Eye (tissue), 1 donor: ENCODE measurements at regions not wholly inside any gene's neighbourhood (a gene's known extent, or its start where the extent isn't known, plus 50 kb on each side); places are given as distances from the start of the nearest gene placed in this dataset.
"Not testable (repeated sequence)": the region's sequence is repeated elsewhere in the genome, so short reads cannot be mapped to it uniquely, and the experiment has no call there.

Experiments
- DNase-seq: peaks from one replicate; pipeline ENCODE4 v3.0.0-alpha.2; 2015

DNA sequence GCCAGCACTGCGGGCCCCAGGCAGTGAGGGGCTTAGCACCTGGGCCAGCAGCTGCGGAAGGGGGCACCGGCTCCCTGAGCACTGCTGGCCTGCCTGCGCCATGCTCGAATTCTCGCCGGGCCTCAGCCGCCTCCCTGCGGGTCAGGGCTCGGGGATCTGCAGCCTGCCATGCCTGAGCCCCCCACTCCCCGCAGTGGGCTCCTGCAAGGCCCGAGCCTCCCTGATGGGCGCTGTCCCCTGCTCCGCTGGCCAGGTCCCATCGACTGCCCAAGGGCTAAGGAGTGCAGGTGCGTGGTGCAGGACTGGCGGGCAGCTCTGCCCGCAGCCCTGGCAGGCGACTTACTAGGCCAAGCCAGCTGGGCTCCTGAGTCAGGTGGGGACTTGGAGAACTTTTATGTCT, 133.3 kb upstream of the LMNTD1 start:
- no peak for DNase-seq

- DNase-seq: no peak
These were observed 134.1 kb upstream of the LMNTD1 start for GRCh38 chr12:25687226-25687625.

DNA sequence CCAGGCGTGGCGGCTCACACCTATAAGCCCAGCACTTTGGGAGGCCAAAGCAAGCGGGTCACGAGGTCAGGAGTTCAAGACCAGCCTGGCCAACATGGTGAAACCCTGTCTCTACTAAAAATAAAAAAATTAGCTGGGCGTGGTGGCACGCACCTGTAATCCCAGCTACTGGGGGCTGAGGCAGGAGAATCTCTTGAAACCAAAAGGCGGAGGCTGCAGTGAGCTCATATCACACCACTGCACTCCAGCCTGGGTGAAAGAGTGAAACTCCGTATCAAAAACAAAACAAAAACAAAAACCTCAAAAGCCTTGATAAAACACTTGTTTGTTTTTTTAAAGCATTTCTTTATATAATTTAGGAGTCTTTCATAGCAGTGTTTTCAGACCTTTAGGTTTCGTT, 135.8 kb upstream of the LMNTD1 start:
- DNase-seq: not testable (repeated sequence)

- peak; percentile 63 for DNase-seq
These were observed 137.0 kb upstream of the LMNTD1 start for GRCh38 chr12:25689996-25690501.

- no peak for DNase-seq
These were observed 138.1 kb upstream of the LMNTD1 start for GRCh38 chr12:25690996-25691864.

DNA sequence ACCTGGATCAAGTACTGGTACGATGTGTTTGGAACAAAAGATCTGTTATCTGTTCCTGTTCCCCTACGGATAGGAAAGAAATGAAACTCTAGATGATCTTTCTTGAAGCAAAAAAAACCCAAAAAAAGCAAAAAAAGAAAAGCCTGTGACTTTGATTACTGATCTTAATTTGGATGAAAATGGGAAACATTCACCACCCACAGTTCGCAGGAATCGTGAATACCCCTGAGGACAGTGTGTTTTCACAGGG, 138.7 kb upstream of the LMNTD1 start:
- DNase-seq: no peak

DNA sequence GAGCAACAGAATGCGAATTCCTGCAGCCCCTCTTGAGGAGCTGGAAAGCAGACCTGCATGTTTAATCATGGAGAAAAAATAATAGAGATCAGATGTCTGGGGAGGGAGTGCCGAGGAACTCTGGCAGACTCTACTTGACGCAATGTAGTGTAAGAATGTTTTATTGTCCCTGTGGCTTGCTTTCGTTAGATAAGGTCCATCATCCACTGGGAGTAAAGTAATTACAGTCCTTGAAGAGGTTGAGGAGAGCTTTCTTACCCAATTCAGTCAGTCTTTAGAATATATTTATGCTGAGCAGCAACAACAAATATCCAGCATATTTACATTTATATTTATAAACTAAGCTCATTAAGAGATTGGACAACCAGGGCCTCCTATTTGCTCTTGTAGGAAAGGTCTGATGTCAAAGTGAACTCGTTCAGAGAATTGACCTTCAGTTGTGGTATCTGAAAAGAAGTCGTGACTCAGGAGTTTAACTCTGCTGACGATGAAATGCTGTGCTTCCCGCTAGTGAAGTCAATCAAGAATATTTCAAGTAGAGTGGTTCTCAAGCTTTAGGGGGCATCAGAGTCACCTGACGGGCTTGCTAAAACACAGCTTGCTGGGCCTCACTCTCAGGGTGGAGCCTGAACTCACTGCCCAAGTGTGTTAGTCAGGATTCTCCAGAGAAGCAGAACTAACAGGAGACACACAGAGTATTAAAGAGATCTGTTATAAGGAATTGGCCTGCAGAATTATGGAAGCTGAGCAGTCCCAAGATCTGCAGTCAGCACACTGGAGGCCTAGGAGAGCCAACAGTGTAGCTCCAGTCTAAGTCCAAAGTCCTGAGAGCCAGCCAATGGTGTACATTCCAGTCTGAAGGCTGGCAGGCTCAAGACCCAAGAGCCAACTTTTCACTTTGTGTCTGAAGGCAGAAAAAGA, 139.3 kb upstream of the LMNTD1 start:
- DNase-seq: peak; percentile 63

DNA sequence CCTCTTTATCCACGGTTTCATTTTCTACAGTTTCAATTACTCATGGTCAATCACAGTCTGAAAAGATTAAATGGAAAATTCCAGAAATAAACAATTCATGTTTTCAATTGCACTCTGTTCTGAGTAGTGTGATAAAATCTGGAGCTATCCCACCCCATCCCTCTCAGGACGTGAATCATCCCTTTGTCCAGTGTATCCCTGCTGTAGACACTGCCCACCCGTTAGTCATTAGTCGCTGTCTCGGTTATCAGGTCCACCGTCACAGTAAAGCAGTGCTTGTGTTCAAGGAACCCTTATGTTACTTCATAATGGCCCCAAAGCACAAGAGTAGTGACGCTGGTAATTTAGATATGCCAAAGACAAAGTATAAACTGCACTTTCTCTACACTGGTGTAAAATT, 141.0 kb upstream of the LMNTD1 start:
- DNase-seq: no peak

GRCh38 chr12:25695574-25695973, 142.5 kb upstream of the LMNTD1 start:
- DNase-seq: no peak

DNA sequence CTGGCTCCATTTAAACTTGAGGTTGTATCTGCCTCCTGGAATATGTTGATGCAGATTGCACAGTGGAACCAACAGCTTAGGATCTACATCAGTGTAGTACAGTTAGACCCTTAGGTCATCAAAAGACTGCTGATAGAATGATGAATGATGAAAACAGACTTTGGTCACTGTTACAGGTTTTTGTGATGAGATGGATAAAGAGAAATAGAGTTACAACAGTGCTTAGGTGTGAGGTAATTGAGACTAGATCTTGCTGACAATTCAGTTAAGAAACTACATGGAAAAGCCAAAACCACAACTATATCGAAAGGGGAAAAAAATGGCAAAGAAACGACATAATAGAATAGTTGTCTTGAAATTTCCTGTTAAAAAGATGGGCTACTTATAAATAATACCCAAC, 145.7 kb upstream of the LMNTD1 start:
- no peak for DNase-seq

DNA sequence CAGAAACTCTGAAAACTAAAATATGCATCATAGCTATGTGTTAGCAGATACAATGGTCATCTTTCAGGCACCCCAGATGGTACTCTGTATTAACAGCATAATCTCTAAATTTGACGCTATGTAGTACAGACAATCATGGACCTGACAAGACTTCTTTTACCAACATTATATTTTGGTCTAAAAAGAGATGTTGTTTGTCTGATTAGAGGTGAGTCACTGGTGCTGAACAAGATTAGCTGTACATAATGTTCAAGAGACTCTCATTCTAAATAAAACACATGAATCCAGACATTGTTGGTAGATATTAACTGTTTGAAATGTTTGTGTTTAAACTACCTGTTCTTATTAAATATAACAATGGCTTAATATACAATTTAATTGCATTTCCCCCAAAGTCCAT, 146.4 kb upstream of the LMNTD1 start:
- DNase-seq: no peak

- DNase-seq: no peak
These were observed 148.2 kb upstream of the LMNTD1 start for GRCh38 chr12:25701290-25701689.

- no peak for DNase-seq
These were observed 149.5 kb upstream of the LMNTD1 start for GRCh38 chr12:25702553-25702952.

- no peak for DNase-seq
These were observed 152.2 kb upstream of the LMNTD1 start for GRCh38 chr12:25705261-25705660.

GRCh38 chr12:25706646-25707045, 153.6 kb upstream of the LMNTD1 start:
- not testable (repeated sequence) for DNase-seq

- DNase-seq: no peak
These were observed 154.0 kb upstream of the LMNTD1 start for GRCh38 chr12:25707056-25707455.

DNA sequence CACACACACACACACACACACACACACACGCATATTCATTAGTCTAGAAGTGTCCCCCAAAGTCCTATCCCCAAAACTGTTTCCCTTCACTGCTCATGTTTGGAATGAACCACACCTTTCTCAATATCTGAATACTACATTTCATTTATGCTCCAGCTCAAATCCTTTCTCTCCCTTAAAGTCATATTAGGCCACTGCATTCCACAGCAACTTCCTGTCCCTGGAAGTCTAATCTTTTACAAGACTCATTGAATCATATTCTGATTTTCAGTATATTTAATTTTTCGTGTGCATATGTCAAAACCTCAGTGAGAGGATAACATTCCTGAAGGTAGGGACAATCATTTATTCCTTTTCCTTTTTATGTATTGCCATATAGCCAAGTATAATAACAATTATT, 155.6 kb upstream of the LMNTD1 start:
- no peak for DNase-seq

DNA sequence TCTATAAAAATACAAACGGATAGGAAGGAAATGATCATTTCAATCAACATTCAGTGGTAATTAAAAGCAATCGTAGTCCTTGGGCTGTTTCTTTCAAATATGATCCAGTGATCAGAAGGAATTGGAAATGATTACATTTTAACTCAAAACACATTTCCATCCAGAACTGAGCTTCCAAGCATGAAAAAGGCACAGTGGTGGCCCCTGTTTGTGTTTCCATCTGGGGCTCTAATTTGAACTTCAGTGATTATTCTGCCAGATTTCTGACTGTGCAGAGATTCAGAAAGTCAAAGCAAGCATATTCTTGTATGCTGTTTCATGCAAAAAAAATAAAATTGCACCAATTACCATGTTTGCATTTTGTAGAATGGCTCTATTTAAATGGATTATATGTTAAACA, 157.0 kb upstream of the LMNTD1 start:
- peak; percentile 68 for DNase-seq

DNA sequence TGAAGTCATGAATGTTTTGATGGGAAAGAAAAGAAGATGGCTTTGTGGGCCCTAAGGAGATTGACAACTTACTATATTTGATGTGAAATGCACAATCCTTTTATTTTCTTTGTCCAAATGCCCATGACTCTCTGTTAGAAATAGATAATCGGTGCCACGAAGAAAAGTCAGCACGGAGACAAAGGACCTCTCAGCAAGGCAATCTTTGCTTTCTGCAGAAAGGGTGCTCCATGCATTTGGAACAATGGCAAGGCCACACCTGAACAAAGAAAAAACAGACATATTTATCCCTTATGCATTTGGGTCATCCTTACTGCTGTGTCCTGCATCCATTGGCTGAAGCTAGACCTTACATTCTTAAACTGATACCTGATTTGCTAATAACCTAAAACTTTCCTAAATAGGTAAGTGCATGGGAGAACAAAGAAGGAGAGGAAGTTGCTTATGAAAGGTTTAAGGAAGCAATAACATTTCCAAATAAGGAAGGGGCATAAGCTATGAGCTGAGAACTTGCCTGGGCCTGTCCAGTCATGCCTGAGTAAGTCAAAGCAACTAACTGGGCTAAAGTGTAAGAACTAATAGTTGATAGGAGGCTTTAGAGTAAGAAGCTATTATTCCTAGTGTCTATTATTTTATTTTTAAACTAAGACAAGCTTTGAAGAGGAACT, 158.0 kb upstream of the LMNTD1 start:
- DNase-seq: not testable (repeated sequence)

DNA sequence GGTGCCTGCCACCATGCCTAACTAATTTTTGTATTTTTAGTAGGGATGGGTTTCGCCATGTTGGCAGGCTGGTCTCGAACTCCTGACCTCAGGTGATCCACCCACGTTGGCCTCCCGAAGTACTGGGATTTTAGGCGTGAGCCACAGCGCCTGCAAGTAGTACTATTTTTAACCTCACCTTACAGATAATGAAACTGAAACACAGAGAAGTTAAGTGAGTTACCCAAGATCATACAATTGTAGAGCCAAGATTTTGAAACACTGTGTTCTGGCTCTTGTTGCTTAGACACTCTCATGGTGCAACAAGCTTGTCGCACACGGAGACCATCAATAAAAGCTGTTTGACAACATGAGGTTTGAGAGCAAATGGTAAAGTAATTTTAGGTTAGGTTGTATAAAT, 159.1 kb upstream of the LMNTD1 start:
- no peak for DNase-seq

DNA sequence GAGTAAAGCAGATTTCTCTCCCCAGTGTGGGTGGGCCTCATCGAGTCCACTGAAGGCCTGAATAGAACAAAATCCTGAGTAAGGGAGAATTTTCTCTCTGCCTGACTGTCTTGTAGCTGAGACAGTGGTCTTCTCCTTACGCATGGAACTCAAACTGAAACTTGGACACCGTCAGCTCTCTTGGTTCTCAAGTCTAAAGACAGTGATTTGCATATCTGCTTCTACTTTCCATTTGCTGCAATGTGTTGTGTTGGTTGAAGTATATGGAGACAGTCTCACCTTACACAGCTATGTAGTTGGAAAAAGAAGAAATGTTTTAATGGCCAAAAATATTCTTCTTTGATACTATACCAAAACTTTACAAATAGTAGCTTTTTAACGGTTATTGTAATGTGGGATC, 160.2 kb upstream of the LMNTD1 start:
- no peak for DNase-seq

DNA sequence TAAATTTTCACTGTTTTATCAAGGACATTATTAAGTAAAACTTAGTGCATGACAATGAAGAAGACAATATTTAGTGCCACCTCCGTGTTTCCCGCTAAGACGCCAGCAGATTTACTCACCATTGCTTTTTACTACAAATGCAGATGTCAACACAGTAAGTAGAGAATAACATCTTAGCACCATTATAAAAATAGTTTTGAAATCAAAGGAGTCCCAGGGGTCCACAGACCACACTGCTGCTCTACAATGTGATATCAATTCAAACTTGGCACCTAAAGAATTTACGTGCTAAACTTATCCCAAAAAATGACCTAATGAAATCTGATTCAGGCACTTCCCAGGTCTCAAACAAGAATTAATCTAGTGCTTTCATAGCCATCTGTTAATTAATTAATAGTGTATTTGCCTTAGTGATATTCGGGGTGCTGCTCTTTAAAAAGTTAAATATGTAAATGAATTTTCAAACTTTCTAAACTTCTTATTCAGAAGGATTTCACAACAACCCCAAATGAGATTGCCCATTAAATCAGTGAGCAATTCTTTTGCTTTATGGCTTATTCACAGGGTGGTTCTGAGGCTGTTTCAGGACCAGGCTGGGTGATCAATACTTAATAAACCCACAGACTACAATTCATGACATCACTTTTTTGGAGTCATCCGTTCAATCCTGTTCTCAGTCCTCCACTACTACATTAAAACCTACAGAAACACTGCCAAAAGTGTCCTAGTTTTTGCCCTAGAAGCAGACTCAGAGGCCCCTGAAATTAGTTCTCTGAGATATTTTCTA, 161.3 kb upstream of the LMNTD1 start:
- peak; percentile 51 for DNase-seq

- DNase-seq: no peak
These were observed 162.0 kb upstream of the LMNTD1 start for GRCh38 chr12:25715102-25715501.
